Panc1 (cell line): ENCODE measurements at regions not wholly inside any gene's neighbourhood (a gene's known extent, or its start where the extent isn't known, plus 50 kb on each side); places are given as distances from the start of the nearest gene placed in this dataset.

Experiments used
- ATAC-seq: fragments of 200-7000 bp; cut with Tn5 transposase; 2 replicates; pipeline ENCODE4 v1.9.1; 2020; ENCODE audit warnings: mild to moderate bottlenecking, moderate library complexity
- BruUV-seq: library from RNA; stranded (reverse); fragments of 400-500 nt; replicated peaks from 2 replicates; lab custom pipeline; 2021; lab: Mats Ljungman, UMichigan
- CTCF ChIA-PET: fragments of 300-600 bp; sonication (Branson Sonifier 250); formaldehyde crosslinking; loops from one replicate; lab custom pipeline; 2022; ENCODE audit warnings: antibody characterized with exemption; lab: Charles Lee
- POLR2A ChIA-PET: fragments of 300-600 bp; sonication (Branson Sonifier 250); formaldehyde crosslinking; loops from one replicate; lab custom pipeline; 2022; ENCODE audit warnings: antibody characterized with exemption; lab: Charles Lee
- DNase-seq: peaks from one replicate; pipeline ENCODE4 v3.0.0-alpha.2; 2010; ENCODE audit warnings: low read depth, low spot score
- H3K27ac ChIP-seq: 2 replicates; pipeline ENCODE4 v1.5.1; 2011; ENCODE audit warnings: mild to moderate bottlenecking, low read length, inconsistent platforms
- H3K27me3 ChIP-seq: fragments of 200-500 bp; sonication (Bioruptor generic); 2 replicates; pipeline ENCODE4 v1.6.0; 2014; ENCODE audit warnings: low read length, inconsistent platforms; ENCODE audit not compliant: control insufficient read depth, insufficient read depth
- H3K36me3 ChIP-seq: fragments of 200-500 bp; sonication (Bioruptor generic); 2 replicates; pipeline ENCODE4 v1.5.1; 2014; ENCODE audit warnings: inconsistent platforms, mild to moderate bottlenecking, low read length, moderate library complexity; ENCODE audit not compliant: control insufficient read depth, insufficient read depth
- H3K4me1 ChIP-seq: 2 replicates; pipeline ENCODE4 v1.5.1; 2011; ENCODE audit warnings: inconsistent platforms, mild to moderate bottlenecking, low read length, moderate library complexity; ENCODE audit not compliant: control insufficient read depth, insufficient read depth
- H3K4me3 ChIP-seq, 2 experiments: 2 replicates each; pipeline ENCODE4 v1.5.1; 2011 to 2012; ENCODE audit warnings: low read depth in 2 of 2, low read length in 2 of 2, mild to moderate bottlenecking in 2 of 2, inconsistent platforms in 1 of 2, moderate library complexity in 1 of 2
- H3K9me3 ChIP-seq: fragments of 200-500 bp; sonication (Bioruptor generic); 2 replicates; pipeline ENCODE4 v1.5.1; 2014; ENCODE audit warnings: low read depth, mild to moderate bottlenecking, inconsistent platforms, low read length, moderate library complexity; ENCODE audit not compliant: control insufficient read depth, insufficient read depth
- POLR2AphosphoS5 ChIP-seq: IDR thresholded peaks from 2 replicates; pipeline ENCODE4 v1.6.1; 2012; ENCODE audit warnings: mild to moderate bottlenecking, low read depth, low read length, moderate library complexity
- SIN3A ChIP-seq: IDR thresholded peaks from 2 replicates; pipeline ENCODE4 v1.6.1; 2012; ENCODE audit warnings: low read depth, mild to moderate bottlenecking, low read length, moderate library complexity, borderline replicate concordance; ENCODE audit not compliant: insufficient read depth
- TCF7L2 ChIP-seq: IDR thresholded peaks from 2 replicates; pipeline ENCODE4 v1.6.1; 2011; ENCODE audit warnings: mild to moderate bottlenecking, low read depth, low read length, inconsistent platforms
- in situ Hi-C: cut with HindIII; loops from 2 replicates; pipeline ENCODE4 v1.10.0; 2016; ENCODE audit warnings: low sequenced_read_pairs, low pct_unique_long_range_greater_than_20kb
- intact Hi-C: fragments of 100-400 bp; cut with micrococcal nuclease; formaldehyde crosslinking; loops from one replicate; pipeline ENCODE4 v1.10.0; 2022; ENCODE audit not compliant: unreplicated experiment
- TF ChIP-seq, protein P1 (sequence below), 2 experiments: IDR thresholded peaks; 2 replicates each; pipeline ENCODE4 v1.6.1; 2011 to 2012; ENCODE audit warnings: low read depth in 2 of 2, control low read depth in 1 of 2, low read length in 1 of 2, mild to moderate bottlenecking in 1 of 2, moderate library complexity in 1 of 2; ENCODE audit not compliant: insufficient read depth in 1 of 2
- TF ChIP-seq, protein P2 (sequence below): fragments of 450-650 bp; IDR thresholded peaks from 2 replicates; pipeline ENCODE4 v1.5.1; 2017; ENCODE audit warnings: mild to moderate bottlenecking

DNA sequence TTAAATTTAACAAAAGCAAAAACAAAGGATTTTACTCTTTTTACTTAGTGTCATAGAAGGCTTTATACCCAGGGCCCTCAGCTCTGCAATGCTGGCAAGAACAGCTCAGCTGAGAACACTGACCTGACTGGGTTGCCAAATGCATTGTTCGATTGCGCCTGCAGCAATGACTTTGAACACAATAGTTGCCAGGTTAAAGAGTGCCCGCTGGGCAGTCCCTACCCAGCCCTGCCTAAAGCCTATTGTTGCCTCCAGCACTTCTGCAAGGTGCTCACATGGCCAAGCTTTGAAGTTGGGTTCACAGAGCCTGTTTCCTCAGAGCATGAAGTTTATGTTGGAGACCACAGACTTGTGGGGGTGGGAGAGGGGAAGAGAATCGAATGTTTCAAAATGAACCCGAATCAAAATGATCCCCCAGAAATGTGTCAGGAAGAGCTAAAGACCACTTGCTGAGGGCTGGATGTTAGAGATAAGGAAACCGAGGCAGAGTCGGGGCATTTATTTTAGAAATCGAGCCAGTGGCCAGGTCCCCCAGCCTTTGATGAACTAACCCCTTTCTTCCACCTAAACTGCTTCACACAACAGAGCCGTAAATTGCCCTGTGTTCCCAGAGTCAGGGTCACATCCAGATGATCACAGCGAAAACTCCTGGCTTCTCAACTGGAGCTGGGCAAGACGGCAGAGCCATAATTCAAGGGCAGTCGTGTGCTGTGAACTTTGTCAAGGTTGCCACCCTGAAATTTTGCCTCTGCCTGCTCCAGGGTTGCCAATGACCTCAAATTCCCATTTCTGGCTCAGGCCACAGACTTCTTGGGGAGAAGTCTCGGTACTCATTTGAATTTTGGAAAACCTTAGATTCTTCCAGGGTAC lies 55.0 kb downstream of the FOXA2 start:
- TF ChIP-seq, protein P1, sequence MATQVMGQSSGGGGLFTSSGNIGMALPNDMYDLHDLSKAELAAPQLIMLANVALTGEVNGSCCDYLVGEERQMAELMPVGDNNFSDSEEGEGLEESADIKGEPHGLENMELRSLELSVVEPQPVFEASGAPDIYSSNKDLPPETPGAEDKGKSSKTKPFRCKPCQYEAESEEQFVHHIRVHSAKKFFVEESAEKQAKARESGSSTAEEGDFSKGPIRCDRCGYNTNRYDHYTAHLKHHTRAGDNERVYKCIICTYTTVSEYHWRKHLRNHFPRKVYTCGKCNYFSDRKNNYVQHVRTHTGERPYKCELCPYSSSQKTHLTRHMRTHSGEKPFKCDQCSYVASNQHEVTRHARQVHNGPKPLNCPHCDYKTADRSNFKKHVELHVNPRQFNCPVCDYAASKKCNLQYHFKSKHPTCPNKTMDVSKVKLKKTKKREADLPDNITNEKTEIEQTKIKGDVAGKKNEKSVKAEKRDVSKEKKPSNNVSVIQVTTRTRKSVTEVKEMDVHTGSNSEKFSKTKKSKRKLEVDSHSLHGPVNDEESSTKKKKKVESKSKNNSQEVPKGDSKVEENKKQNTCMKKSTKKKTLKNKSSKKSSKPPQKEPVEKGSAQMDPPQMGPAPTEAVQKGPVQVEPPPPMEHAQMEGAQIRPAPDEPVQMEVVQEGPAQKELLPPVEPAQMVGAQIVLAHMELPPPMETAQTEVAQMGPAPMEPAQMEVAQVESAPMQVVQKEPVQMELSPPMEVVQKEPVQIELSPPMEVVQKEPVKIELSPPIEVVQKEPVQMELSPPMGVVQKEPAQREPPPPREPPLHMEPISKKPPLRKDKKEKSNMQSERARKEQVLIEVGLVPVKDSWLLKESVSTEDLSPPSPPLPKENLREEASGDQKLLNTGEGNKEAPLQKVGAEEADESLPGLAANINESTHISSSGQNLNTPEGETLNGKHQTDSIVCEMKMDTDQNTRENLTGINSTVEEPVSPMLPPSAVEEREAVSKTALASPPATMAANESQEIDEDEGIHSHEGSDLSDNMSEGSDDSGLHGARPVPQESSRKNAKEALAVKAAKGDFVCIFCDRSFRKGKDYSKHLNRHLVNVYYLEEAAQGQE (IDR thresholded peaks at IDR 0.05; ENCODE audit: insufficient read depth in 1 of 2, low read depth in 2 of 2, low read length in 1 of 2), result no peak
- no peak for TF ChIP-seq SIN3A
- TF ChIP-seq TCF7L2, result no peak
- Histone ChIP-seq H3K4me1 (no peaks in the 10 kb centered on the region), H3K27ac (no peak overlapping the region), H3K36me3 (no peaks in the 10 kb centered on the region), H3K9me3 (no peaks in the 10 kb centered on the region), H3K27me3 (no peaks in the 10 kb centered on the region), H3K4me3 (no peak overlapping the region)
- CTCF ChIA-PET, result interaction anchor here (0.6 kb wide), 1 partner anchor 76 kb away, joined by 3 read pairs; no protein-coding TSS in a partner anchor
- BruUV-seq, result no TSS peak
- ATAC-seq (no peak), DNase-seq (no peak)
- POLR2A ChIA-PET, result no interaction called here
- in situ Hi-C loops (no loop called here), intact Hi-C loops (no loop called here)

DNA sequence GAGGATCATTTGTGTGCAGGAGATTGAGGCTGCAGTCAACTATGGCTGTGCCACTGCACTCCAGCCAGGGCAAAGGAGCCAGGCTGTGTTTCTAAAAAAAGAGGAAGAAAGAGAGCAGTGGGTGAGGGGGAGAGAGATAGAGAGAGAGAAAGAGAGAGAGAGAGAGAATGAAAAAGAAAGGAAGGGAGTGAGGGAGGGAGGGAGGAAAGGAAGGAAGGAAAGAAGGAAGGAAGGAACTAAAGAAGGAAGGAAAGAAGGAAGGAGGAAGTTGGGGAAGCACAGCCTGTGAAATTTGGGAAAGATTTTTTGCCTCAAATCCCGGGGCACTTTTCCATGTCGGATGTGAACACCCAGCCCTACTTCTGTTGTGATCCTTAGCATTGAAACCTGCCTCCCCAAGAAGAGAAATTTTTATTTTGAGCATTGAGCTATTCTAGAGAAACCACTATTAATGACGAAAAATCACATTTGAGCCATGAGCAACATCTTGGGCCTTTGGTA lies 57.8 kb downstream of the FOXA2 start:
- TF ChIP-seq, protein P2, sequence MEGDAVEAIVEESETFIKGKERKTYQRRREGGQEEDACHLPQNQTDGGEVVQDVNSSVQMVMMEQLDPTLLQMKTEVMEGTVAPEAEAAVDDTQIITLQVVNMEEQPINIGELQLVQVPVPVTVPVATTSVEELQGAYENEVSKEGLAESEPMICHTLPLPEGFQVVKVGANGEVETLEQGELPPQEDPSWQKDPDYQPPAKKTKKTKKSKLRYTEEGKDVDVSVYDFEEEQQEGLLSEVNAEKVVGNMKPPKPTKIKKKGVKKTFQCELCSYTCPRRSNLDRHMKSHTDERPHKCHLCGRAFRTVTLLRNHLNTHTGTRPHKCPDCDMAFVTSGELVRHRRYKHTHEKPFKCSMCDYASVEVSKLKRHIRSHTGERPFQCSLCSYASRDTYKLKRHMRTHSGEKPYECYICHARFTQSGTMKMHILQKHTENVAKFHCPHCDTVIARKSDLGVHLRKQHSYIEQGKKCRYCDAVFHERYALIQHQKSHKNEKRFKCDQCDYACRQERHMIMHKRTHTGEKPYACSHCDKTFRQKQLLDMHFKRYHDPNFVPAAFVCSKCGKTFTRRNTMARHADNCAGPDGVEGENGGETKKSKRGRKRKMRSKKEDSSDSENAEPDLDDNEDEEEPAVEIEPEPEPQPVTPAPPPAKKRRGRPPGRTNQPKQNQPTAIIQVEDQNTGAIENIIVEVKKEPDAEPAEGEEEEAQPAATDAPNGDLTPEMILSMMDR, result no peak
- TF ChIP-seq POLR2AphosphoS5 (no peak), TCF7L2 (no peak), SIN3A (no peak)
- TF ChIP-seq, protein P1 (IDR thresholded peaks at IDR 0.05; ENCODE audit: insufficient read depth in 1 of 2, low read depth in 2 of 2, low read length in 1 of 2), result no peak
- in situ Hi-C loops (no loop called here), intact Hi-C loops (no loop called here)
- BruUV-seq, result no TSS peak
- no peaks in the 10 kb centered on the region for H3K36me3 ChIP-seq
- H3K27ac ChIP-seq, result no peak overlapping the region
- no peak for DNase-seq
- ATAC-seq, result no peak
- H3K9me3 ChIP-seq, result no peaks in the 10 kb centered on the region
- H3K4me3 ChIP-seq, result no peak overlapping the region
- H3K4me1 ChIP-seq, result no peaks in the 10 kb centered on the region
- ChIA-PET CTCF (no interaction called here), POLR2A (no interaction called here)
- no peaks in the 10 kb centered on the region for H3K27me3 ChIP-seq
